GM21717 (cell line): ENCODE measurements at regions not wholly inside any gene's neighbourhood (a gene's known extent, or its start where the extent isn't known, plus 50 kb on each side); places are given as distances from the start of the nearest gene placed in this dataset.
"Not testable (repeated sequence)": the region's sequence is repeated elsewhere in the genome, so short reads cannot be mapped to it uniquely, and the experiment has no call there.

Experiments
- ATAC-seq: cut with Tn5 transposase; IDR thresholded peaks from one replicate; pipeline ENCODE4 v1.9.1; 2021; ENCODE audit warnings: mild to moderate bottlenecking, moderate library complexity; ENCODE audit not compliant: unreplicated experiment

- no peak for ATAC-seq
These were observed 68.9 kb upstream of the PITX1 start for GRCh38 chr5:135102716-135103574.

- ATAC-seq, result no peak
These were observed 66.4 kb upstream of the PITX1 start for GRCh38 chr5:135100431-135100830.

- no peak for ATAC-seq
These were observed 66.0 kb upstream of the PITX1 start for GRCh38 chr5:135100011-135100410.

- ATAC-seq, result no peak
These were observed 63.4 kb upstream of the PITX1 start for GRCh38 chr5:135097390-135097789.

- no peak for ATAC-seq
These were observed 61.8 kb upstream of the PITX1 start for GRCh38 chr5:135095871-135096270.

GRCh38 chr5:135095052-135095715 is 61.2 kb upstream of the PITX1 start:
- ATAC-seq, result no peak

GRCh38 chr5:135094339-135095051 is 60.5 kb upstream of the PITX1 start:
- no peak for ATAC-seq

GRCh38 chr5:135093483-135093882 is 59.5 kb upstream of the PITX1 start:
- not testable (repeated sequence) for ATAC-seq

- ATAC-seq, result no peak
These were observed 58.4 kb upstream of the PITX1 start for GRCh38 chr5:135092476-135092875.

GRCh38 chr5:135091286-135091685 is 57.3 kb upstream of the PITX1 start:
- no peak for ATAC-seq

- no peak for ATAC-seq
These were observed 55.9 kb upstream of the PITX1 start for GRCh38 chr5:135089912-135090311.

GRCh38 chr5:135088911-135089310 is 54.9 kb upstream of the PITX1 start:
- no peak for ATAC-seq

- ATAC-seq, result no peak
These were observed 53.9 kb upstream of the PITX1 start for GRCh38 chr5:135087950-135088349.

GRCh38 chr5:135085936-135086725 is 52.1 kb upstream of the PITX1 start:
- ATAC-seq, result no peak

GRCh38 chr5:135085133-135085935 is 51.3 kb upstream of the PITX1 start:
- ATAC-seq, result no peak
